ENCODE measurements at regions not wholly inside any gene's neighbourhood (a gene's known extent, or its start where the extent isn't known, plus 50 kb on each side); places are given as distances from the start of the nearest gene placed in this dataset.

DNA sequence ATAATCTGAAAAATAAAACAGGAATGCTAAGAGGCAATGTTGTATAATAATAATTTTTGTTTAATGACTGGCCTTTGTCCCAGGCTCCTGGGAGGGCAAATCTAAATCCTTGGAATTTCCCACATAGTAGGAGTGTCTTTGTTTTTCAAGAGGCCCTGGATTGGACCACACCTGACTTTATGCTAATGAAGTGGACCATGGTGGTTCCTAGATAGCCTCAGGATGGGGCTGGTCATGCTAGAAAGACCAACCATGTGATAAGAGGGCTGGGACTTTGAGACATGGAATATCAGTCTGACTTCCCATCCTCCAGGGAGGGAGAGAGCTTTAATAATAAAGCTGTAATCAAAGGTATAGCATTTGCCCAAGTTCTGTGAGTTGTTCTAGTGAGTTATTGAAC, 138.2 kb upstream of the RAB4A start:
- in situ Hi-C loops (cut with HindIII; ENCODE audit: low pct_unique_long_range_greater_than_20kb, low sequenced_read_pairs): no loop called here
- no peak overlapping the region for H3K27ac ChIP-seq (ENCODE audit: low read length)
- DNase-seq (ENCODE audit: low read depth, low spot score) (no peak), ATAC-seq (no peak)
- no peaks in the 10 kb centered on the region for H3K27me3 ChIP-seq (ENCODE audit: control insufficient read depth, insufficient read depth, low read length)
- intact Hi-C loops (cut with micrococcal nuclease; ENCODE audit: unreplicated experiment): no loop called here
- no peak overlapping the region for H3K4me3 ChIP-seq (ENCODE audit: low read depth in 2 of 2, low read length in 2 of 2)
- ChIA-PET CTCF (no interaction called here), POLR2A (no interaction called here)
- BruUV-seq (replicated peaks): no TSS peak
- no peaks in the 10 kb centered on the region for H3K4me1 ChIP-seq (ENCODE audit: control insufficient read depth, insufficient read depth, low read length)
- TF ChIP-seq SIN3A (IDR thresholded peaks at IDR 0.05; ENCODE audit: borderline replicate concordance, insufficient read depth, low read depth, low read length) (no peak), POLR2AphosphoS5 (IDR thresholded peaks at IDR 0.05; ENCODE audit: low read depth, low read length) (no peak), TCF7L2 (IDR thresholded peaks at IDR 0.05; ENCODE audit: low read depth, low read length) (no peak), CTCF (IDR thresholded peaks at IDR 0.05) (no peak)
- TF ChIP-seq, protein P1, sequence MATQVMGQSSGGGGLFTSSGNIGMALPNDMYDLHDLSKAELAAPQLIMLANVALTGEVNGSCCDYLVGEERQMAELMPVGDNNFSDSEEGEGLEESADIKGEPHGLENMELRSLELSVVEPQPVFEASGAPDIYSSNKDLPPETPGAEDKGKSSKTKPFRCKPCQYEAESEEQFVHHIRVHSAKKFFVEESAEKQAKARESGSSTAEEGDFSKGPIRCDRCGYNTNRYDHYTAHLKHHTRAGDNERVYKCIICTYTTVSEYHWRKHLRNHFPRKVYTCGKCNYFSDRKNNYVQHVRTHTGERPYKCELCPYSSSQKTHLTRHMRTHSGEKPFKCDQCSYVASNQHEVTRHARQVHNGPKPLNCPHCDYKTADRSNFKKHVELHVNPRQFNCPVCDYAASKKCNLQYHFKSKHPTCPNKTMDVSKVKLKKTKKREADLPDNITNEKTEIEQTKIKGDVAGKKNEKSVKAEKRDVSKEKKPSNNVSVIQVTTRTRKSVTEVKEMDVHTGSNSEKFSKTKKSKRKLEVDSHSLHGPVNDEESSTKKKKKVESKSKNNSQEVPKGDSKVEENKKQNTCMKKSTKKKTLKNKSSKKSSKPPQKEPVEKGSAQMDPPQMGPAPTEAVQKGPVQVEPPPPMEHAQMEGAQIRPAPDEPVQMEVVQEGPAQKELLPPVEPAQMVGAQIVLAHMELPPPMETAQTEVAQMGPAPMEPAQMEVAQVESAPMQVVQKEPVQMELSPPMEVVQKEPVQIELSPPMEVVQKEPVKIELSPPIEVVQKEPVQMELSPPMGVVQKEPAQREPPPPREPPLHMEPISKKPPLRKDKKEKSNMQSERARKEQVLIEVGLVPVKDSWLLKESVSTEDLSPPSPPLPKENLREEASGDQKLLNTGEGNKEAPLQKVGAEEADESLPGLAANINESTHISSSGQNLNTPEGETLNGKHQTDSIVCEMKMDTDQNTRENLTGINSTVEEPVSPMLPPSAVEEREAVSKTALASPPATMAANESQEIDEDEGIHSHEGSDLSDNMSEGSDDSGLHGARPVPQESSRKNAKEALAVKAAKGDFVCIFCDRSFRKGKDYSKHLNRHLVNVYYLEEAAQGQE (IDR thresholded peaks at IDR 0.05; ENCODE audit: insufficient read depth in 1 of 2, low read depth in 2 of 2, low read length in 1 of 2): no peak
- no peaks in the 10 kb centered on the region for H3K36me3 ChIP-seq (ENCODE audit: control insufficient read depth, insufficient read depth, low read length)
- H3K9me3 ChIP-seq (ENCODE audit: control insufficient read depth, insufficient read depth, low read depth, low read length): no peaks in the 10 kb centered on the region

DNA sequence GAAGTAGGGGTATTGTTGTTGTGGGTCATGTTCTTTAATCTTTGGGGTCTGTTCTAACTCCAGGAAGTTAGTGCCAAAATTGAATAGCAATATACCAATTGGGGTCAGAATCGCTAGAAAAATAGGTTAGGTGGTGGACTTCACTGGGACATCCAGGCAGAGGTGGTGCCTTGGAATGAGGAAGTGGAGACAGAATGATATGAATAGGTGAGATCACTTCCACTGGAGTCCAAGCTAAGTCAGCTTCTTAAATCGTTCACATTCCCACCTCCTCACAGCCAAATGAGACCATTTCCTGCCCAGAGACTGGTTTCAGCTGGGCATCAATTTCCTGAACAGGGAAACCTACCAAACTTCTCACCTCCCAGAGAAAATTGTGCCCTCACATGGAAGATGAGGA, 137.8 kb upstream of the RAB4A start:
- in situ Hi-C loops (cut with HindIII; ENCODE audit: low pct_unique_long_range_greater_than_20kb, low sequenced_read_pairs) (no loop called here), intact Hi-C loops (cut with micrococcal nuclease; ENCODE audit: unreplicated experiment) (no loop called here)
- Histone ChIP-seq H3K27ac (ENCODE audit: low read length) (no peak overlapping the region), H3K4me3 (ENCODE audit: low read depth in 2 of 2, low read length in 2 of 2) (no peak overlapping the region), H3K27me3 (ENCODE audit: control insufficient read depth, insufficient read depth, low read length) (no peaks in the 10 kb centered on the region), H3K9me3 (ENCODE audit: control insufficient read depth, insufficient read depth, low read depth, low read length) (no peaks in the 10 kb centered on the region), H3K36me3 (ENCODE audit: control insufficient read depth, insufficient read depth, low read length) (no peaks in the 10 kb centered on the region), H3K4me1 (ENCODE audit: control insufficient read depth, insufficient read depth, low read length) (no peaks in the 10 kb centered on the region)
- no TSS peak for BruUV-seq (replicated peaks)
- CTCF ChIA-PET: no interaction called here
- POLR2A ChIA-PET: no interaction called here
- TF ChIP-seq, protein P1 (IDR thresholded peaks at IDR 0.05; ENCODE audit: insufficient read depth in 1 of 2, low read depth in 2 of 2, low read length in 1 of 2): no peak
- no peak for TF ChIP-seq POLR2AphosphoS5 (IDR thresholded peaks at IDR 0.05; ENCODE audit: low read depth, low read length)
- ATAC-seq (no peak), DNase-seq (ENCODE audit: low read depth, low spot score) (no peak)

Data from Panc1 (cell line).